GM12891 (cell line): ENCODE measurements at regions not wholly inside any gene's neighbourhood (a gene's known extent, or its start where the extent isn't known, plus 50 kb on each side); places are given as distances from the start of the nearest gene placed in this dataset.

Experiments used
- DNase-seq: peaks from one replicate; pipeline ENCODE4 v3.0.0; 2011; ENCODE audit warnings: low spot score; ENCODE audit not compliant: insufficient read length
- FAIRE-seq: peaks from 2 replicates; lab custom pipeline; 2011; peaks lifted over from hg19 to GRCh38; lab: Jason Lieb, UNC
- PAX5 ChIP-seq: IDR thresholded peaks from 2 replicates; pipeline ENCODE4 v1.6.1; 2011; ENCODE audit warnings: low read length, moderate library complexity, mild to moderate bottlenecking; ENCODE audit not compliant: insufficient read depth, severe bottlenecking
- POLR2A ChIP-seq: IDR thresholded peaks from 2 replicates; pipeline ENCODE4 v1.6.1; 2011; ENCODE audit warnings: low read depth, low read length, control low read depth
- POLR2AphosphoS5 ChIP-seq: IDR thresholded peaks from 2 replicates; pipeline ENCODE4 v1.6.1; 2011; ENCODE audit warnings: low read depth, low read length, control low read depth
- POU2F2 ChIP-seq: IDR thresholded peaks from 2 replicates; pipeline ENCODE4 v1.6.1; 2011; ENCODE audit warnings: low read depth, mild to moderate bottlenecking, control low read depth, low read length, moderate library complexity
- SPI1 ChIP-seq: IDR thresholded peaks from 2 replicates; pipeline ENCODE4 v1.6.1; 2011; ENCODE audit warnings: low read depth, low read length, control low read depth
- TAF1 ChIP-seq: IDR thresholded peaks from 2 replicates; pipeline ENCODE4 v1.6.1; 2011; ENCODE audit warnings: low read depth, low read length, control low read depth

GRCh38 chr18:78123144-78123909, 856.3 kb upstream of the SALL3 start:
- no peak for DNase-seq
- FAIRE-seq: no peak
- no peak for TF ChIP-seq TAF1
- TF ChIP-seq PAX5: no peak
- no peak for TF ChIP-seq POU2F2
- no peak for TF ChIP-seq SPI1

GRCh38 chr18:78123926-78124797, 855.5 kb upstream of the SALL3 start:
- no peak for FAIRE-seq
- TF ChIP-seq POLR2A (no peak), POU2F2 (no peak), POLR2AphosphoS5 (no peak), TAF1 (no peak), SPI1 (no peak), PAX5 (no peak)
- DNase-seq: no peak

- no peak for FAIRE-seq
- TF ChIP-seq PAX5 (no peak), POLR2AphosphoS5 (no peak), POU2F2 (no peak)
- DNase-seq: no peak
These were observed 854.3 kb upstream of the SALL3 start for GRCh38 chr18:78125206-78125896.

GRCh38 chr18:78126106-78126505, 853.5 kb upstream of the SALL3 start:
- TF ChIP-seq POLR2AphosphoS5 (no peak), PAX5 (no peak), SPI1 (no peak)
- no peak for DNase-seq
- no peak for FAIRE-seq

- FAIRE-seq (no peak), DNase-seq (no peak)
- TF ChIP-seq POLR2AphosphoS5: no peak
- TF ChIP-seq TAF1: no peak
- TF ChIP-seq SPI1: no peak
- no peak for TF ChIP-seq POU2F2
- TF ChIP-seq POLR2A: no peak
- TF ChIP-seq PAX5: no peak
These were observed 853.1 kb upstream of the SALL3 start for GRCh38 chr18:78126536-78126935.

- DNase-seq (no peak), FAIRE-seq (no peak)
- TF ChIP-seq POU2F2 (no peak), POLR2A (no peak), PAX5 (no peak), SPI1 (no peak), POLR2AphosphoS5 (no peak), TAF1 (no peak)
These were observed 852.6 kb upstream of the SALL3 start for GRCh38 chr18:78127041-78127440.

GRCh38 chr18:78128004-78128403, 851.6 kb upstream of the SALL3 start:
- TF ChIP-seq SPI1 (no peak), PAX5 (no peak), POU2F2 (no peak), POLR2AphosphoS5 (no peak), TAF1 (no peak), POLR2A (no peak)
- DNase-seq (no peak), FAIRE-seq (no peak)

GRCh38 chr18:78129260-78129659, 850.4 kb upstream of the SALL3 start:
- no peak for DNase-seq
- TF ChIP-seq POU2F2: no peak
- no peak for TF ChIP-seq PAX5
- no peak for TF ChIP-seq POLR2A
- TF ChIP-seq SPI1: no peak
- no peak for TF ChIP-seq TAF1
- no peak for TF ChIP-seq POLR2AphosphoS5
- FAIRE-seq: no peak
